Activated B cell treated with CpG ODN at 0.5 μM for 24 hours (primary cell): ENCODE measurements at regions not wholly inside any gene's neighbourhood (a gene's known extent, or its start where the extent isn't known, plus 50 kb on each side); places are given as distances from the start of the nearest gene placed in this dataset.
"Not testable (repeated sequence)": the region's sequence is repeated elsewhere in the genome, so short reads cannot be mapped to it uniquely, and the experiment has no call there.

ENCODE experiments used
- ATAC-seq: fragments of 200-7000 bp; cut with Tn5 transposase; one replicate; pipeline ENCODE4 v1.10.0; 2021; ENCODE audit warnings: low read depth, mild to moderate bottlenecking, moderate library complexity
- CTCF ChIA-PET: fragments of 350-600 bp; sonication (Branson Sonifier 250); formaldehyde crosslinking; loops from one replicate; lab custom pipeline; 2021; ENCODE audit warnings: antibody characterized with exemption; lab: Charles Lee
- POLR2A ChIA-PET: fragments of 350-600 bp; sonication (Branson Sonifier 250); formaldehyde crosslinking; loops from one replicate; lab custom pipeline; 2021; ENCODE audit warnings: antibody characterized with exemption; lab: Charles Lee
- DNase-seq: peaks from one replicate; pipeline ENCODE4 v3.0.0; 2022
- H3K27ac Mint-ChIP-seq: one replicate; pipeline ENCODE4 v1.8.0; 2020; ENCODE audit warnings: mixed read lengths
- H3K27me3 Mint-ChIP-seq: one replicate; pipeline ENCODE4 v1.8.0; 2021; ENCODE audit warnings: mixed read lengths
- H3K36me3 Mint-ChIP-seq: one replicate; pipeline ENCODE4 v1.8.0; 2021; ENCODE audit warnings: low read depth, mixed read lengths
- H3K4me1 Mint-ChIP-seq: one replicate; pipeline ENCODE4 v1.8.0; 2021; ENCODE audit warnings: mixed read lengths
- H3K4me3 Mint-ChIP-seq: one replicate; pipeline ENCODE4 v1.8.0; 2020; ENCODE audit warnings: mild to moderate bottlenecking, mixed read lengths
- H3K9me3 Mint-ChIP-seq: one replicate; pipeline ENCODE4 v1.8.0; 2020; ENCODE audit warnings: mixed read lengths
- CTCF ChIP-seq: fragments of 200-600 bp; IDR thresholded peaks from one replicate; pipeline ENCODE4 v1.8.0; 2022; ENCODE audit warnings: antibody characterized with exemption, mild to moderate bottlenecking
- intact Hi-C: fragments of 100-400 bp; cut with micrococcal nuclease; formaldehyde crosslinking; loops from one replicate; pipeline ENCODE4 v1.15.1; 2024

GRCh38 chrY:12212394-12212793 is 488.6 kb upstream of the USP9Y start:
- Mint-ChIP-seq H3K27me3 (no peaks in the 10 kb centered on the region), H3K4me3 (no peak overlapping the region), H3K27ac (no peak overlapping the region), H3K4me1 (peaks cover 37% of the 10 kb centered on the region), H3K36me3 (no peaks in the 10 kb centered on the region), H3K9me3 (peaks cover 42% of the 10 kb centered on the region)
- TF ChIP-seq CTCF = no peak
- DNase-seq (no peak), ATAC-seq (no peak)
- ChIA-PET POLR2A (no interaction called here), CTCF (no interaction called here)
- intact Hi-C loops = no loop called here

GRCh38 chrY:12215564-12216022 is 485.4 kb upstream of the USP9Y start:
- Mint-ChIP-seq H3K27me3 (no peaks in the 10 kb centered on the region), H3K4me1 (peaks cover 45% of the 10 kb centered on the region), H3K27ac (no peak overlapping the region), H3K9me3 (peaks cover 50% of the 10 kb centered on the region), H3K4me3 (no peak overlapping the region), H3K36me3 (no peaks in the 10 kb centered on the region)
- ATAC-seq (no peak), DNase-seq (no peak)
- ChIA-PET CTCF (no interaction called here), POLR2A (no interaction called here)
- intact Hi-C loops = no loop called here
- TF ChIP-seq CTCF = no peak

GRCh38 chrY:12230921-12231320 is 470.1 kb upstream of the USP9Y start:
- ATAC-seq = no peak
- CTCF ChIA-PET = no interaction called here
- no peaks in the 10 kb centered on the region for H3K9me3 Mint-ChIP-seq
- no peak for TF ChIP-seq CTCF
- H3K4me1 Mint-ChIP-seq = no peaks in the 10 kb centered on the region
- H3K36me3 Mint-ChIP-seq = no peaks in the 10 kb centered on the region
- no peak for DNase-seq
- intact Hi-C loops = no loop called here
- H3K4me3 Mint-ChIP-seq = no peak overlapping the region
- H3K27ac Mint-ChIP-seq = no peak overlapping the region
- POLR2A ChIA-PET = no interaction called here
- H3K27me3 Mint-ChIP-seq = no peaks in the 10 kb centered on the region

DNA sequence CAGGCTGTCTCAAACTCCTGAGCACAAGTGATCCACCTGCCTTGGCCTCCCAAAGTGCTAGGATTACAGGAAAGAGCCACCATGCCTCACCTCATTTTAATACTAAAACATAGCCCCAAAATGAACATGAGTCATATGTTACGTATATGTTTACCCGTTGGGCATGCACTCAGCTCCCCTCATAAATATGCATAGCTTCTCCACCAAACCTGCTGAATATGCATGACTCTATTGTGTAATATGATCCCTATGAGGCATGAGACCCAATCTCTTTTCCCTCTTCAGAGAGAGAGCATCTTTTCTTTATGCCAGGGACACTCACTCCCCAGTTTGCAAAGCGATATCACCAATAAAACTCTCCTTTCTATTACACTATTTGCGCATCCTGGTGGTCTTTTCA is 464.6 kb upstream of the USP9Y start:
- ChIA-PET CTCF (no interaction called here), POLR2A (no interaction called here)
- TF ChIP-seq CTCF = no peak
- Mint-ChIP-seq H3K4me1 (no peaks in the 10 kb centered on the region), H3K9me3 (no peaks in the 10 kb centered on the region), H3K27me3 (no peaks in the 10 kb centered on the region), H3K27ac (no peak overlapping the region), H3K4me3 (no peak overlapping the region), H3K36me3 (no peaks in the 10 kb centered on the region)
- intact Hi-C loops = no loop called here
- ATAC-seq = no peak
- DNase-seq = no peak

- H3K36me3 Mint-ChIP-seq, CTCF ChIA-PET, POLR2A ChIA-PET, H3K27me3 Mint-ChIP-seq, intact Hi-C loops, H3K4me3 Mint-ChIP-seq, DNase-seq, H3K27ac Mint-ChIP-seq, ATAC-seq, H3K4me1 Mint-ChIP-seq, H3K9me3 Mint-ChIP-seq: not testable (repeated sequence)
Observed at GRCh38 chrY:12240326-12240725, 460.7 kb upstream of the USP9Y start.

DNA sequence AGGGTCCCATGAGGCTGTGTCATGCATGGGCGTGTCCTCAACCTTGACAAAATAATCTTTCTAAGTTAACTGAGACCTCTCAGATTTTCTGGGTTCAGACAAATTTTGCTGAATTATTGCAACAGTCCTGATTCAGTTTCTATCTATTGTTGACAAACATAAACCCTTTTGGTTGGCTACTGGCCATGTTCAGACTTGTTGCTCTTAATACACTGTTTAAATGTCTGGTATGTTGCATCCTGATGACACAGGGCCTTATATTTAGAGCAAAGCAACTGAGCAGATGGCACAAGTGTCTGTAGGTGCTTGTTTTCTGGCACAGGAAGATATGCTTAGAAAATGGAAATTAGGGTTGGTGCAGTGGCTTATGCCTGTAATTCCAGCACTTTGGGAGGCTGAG is 456.9 kb upstream of the USP9Y start:
- ATAC-seq (no peak), DNase-seq (no peak)
- CTCF ChIA-PET = no interaction called here
- H3K4me1 Mint-ChIP-seq = no peaks in the 10 kb centered on the region
- intact Hi-C loops = no loop called here
- no peak overlapping the region for H3K4me3 Mint-ChIP-seq
- H3K9me3 Mint-ChIP-seq = no peaks in the 10 kb centered on the region
- POLR2A ChIA-PET = no interaction called here
- H3K27me3 Mint-ChIP-seq = no peaks in the 10 kb centered on the region
- no peak for TF ChIP-seq CTCF
- H3K27ac Mint-ChIP-seq = no peak overlapping the region
- H3K36me3 Mint-ChIP-seq = no peaks in the 10 kb centered on the region
